Stimulated activated CD4-positive, alpha-beta T cell treated with anti-CD3 and anti-CD28 coated beads, Interleukin-1b, Interleukin-23, amount 100 ng/mL, for 24 hours (primary cell): ENCODE measurements at regions not wholly inside any gene's neighbourhood (a gene's known extent, or its start where the extent isn't known, plus 50 kb on each side); places are given as distances from the start of the nearest gene placed in this dataset.

Experiments
- DNase-seq, 4 experiments: peaks; one replicate each; pipeline ENCODE4 v3.0.0-alpha.2; 2020; ENCODE audit warnings: low read depth in 4 of 4, low spot score in 1 of 4

DNA sequence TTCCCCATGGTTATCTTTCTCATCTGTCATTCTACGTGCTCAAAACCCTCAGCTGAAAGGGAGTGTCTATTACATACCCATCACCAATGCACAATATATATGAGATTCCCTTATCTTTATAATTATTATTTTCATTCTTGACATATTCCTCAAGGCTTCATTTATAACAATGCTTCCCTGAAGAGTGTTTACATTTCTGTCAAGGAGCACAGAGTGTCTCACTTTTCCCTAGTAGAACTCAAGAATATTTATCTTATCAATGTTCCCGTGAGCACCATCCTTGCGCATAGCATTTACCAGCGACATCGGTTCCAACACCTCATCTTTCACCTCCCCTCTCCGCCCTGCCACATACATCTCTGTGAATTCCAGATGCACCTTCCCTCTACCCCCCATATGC, 250.6 kb downstream of the PLA2G4A start:
- no peak for DNase-seq

DNA sequence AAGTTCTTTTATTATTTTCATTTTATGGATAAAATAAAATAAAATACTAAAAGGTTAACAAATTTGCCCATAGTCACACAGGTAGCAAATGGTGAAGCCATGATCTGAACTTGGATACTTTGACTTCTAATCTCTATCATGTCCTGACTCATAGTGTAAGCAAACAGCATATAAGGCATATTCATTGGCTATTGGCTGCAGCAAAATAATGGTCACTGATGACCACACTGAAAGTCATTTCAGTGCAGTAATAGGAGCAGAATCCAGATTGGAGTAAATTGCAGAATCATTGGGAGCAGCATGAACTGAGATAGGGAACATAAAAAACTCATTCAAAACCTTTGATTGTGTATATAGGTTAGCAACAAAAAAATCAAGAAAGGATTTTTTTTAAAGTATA, 262.9 kb downstream of the PLA2G4A start:
- no peak for DNase-seq

DNA sequence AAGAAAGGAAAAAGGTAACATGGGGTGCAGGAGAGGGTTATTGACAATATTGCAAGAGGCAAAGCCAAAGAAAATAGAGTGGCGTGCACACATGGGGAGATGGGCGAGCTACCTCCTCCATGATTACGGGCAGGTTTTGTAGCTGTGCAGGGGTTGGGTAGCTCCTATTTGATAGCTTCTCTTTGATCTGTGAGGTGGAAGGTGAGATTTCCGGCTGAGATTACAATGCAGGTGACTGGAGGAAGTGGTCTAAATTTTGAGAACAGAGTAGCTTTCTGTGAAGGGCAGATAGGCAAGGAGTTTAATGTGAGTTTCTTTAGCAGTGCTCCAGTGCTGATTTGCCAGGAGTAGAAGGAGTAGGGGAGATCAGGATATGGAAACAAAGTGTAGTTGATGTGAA, 263.4 kb downstream of the PLA2G4A start:
- no peak for DNase-seq

DNA sequence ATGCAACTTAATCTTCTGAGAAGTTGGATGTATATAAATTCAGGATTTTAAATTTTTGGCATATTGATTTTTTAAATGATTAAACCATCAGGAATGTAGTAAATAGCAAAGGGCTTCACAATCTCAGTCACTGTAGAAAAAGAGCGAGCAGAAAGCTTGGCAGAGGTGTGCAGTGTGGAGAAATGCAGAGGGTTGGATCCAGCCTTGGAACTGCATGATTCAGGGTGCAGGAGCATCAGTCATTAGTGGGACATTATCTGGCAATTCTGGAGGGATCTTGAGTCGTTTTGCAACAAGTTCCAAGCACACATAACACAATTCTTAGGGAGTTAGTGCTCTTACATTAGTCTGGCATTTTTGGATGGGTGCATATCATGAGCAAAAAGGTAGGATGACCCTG, 267.9 kb downstream of the PLA2G4A start:
- no peak for DNase-seq

DNA sequence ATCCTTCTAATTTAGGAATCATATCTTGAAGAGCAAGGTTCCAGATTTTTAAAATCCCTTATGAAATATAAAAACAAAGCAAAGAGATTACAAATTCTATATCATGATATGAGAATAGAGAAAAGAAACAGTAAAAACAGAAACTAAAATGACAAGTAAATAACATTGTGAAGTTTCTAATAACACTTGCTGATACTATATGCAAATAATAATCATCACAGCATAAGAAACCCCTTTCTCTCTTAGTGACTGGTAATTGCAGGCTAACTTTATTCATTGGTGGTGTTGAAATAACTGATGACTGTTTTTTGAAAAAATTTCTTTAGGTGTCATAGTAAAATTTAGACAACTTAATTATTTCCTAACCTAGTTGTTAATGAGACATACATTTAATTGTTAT, 281.6 kb downstream of the PLA2G4A start:
- DNase-seq = no peak

DNA sequence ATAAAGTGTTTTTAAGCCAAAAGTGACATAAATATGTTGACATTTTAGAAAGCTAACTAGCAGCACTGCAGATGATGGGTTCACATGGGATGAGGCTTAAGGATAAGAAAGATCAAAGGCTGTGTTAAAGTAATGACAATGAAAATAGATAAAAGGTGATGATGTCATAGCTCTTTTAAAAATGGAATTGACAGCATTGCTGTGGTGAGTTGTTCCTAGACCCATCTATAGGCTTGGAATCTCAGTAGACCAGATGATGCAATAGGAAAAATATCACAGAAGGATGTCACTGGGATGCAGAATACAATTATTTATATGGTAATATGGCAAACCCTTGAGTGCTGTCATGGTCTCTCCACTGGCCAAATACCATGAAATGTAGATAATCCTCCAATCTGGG, 286.0 kb downstream of the PLA2G4A start:
- DNase-seq = no peak

DNA sequence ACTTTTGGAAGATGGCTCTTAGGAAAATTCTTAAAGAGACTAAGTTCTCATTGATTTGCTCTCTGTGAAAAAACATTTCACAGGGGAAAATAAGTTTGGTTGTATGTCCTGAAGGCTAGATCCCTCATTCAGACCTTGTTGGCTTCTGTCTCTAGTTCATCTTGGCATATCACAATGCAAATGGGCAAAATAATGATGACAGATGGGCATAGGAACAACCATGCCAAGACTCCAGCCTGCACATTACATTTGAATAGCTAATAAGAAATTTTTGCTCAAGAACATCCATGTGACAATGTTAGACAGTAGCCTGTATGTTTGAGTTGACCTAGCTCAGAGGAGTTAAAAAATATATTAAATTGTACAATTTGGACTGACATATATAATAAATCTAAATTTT, 292.9 kb downstream of the PLA2G4A start:
- no peak for DNase-seq

DNA sequence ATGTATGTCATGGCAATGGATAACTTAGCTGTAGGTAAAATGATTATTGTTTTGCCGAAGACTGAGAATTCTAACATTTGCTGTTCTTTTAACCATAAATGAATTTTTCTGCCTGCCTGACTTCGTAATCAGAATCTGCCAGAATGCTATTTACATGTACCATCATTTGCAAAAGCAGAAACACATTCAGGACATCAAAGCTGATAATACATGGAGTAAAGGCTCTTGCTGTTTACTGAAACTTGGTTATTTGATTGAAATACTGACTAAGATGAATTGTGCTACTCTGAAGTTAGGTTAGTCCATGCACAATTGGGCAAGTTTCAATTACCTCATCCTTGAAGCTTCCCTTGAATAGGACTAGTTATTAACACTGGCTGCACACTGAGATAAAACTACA, 293.8 kb downstream of the PLA2G4A start:
- DNase-seq = no peak

DNA sequence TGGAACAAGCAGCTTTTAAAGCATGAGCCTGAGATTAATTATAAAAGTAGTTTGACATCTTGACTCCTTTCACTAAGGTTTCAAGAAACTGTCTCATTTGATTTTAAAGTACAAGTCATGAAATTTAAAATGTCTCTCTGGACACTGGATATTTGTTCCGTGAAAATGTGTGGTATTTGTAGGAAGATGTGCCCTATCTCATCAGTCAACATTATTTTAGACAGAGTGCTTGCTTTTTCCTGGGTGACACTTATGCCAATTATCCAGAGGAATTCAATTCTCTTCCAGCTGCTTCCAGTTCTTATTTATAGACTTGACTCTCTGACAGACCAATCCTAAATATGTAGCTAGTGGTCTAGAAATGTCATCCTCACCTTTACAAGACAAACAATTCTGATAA, 300.4 kb downstream of the PLA2G4A start:
- DNase-seq = no peak

DNA sequence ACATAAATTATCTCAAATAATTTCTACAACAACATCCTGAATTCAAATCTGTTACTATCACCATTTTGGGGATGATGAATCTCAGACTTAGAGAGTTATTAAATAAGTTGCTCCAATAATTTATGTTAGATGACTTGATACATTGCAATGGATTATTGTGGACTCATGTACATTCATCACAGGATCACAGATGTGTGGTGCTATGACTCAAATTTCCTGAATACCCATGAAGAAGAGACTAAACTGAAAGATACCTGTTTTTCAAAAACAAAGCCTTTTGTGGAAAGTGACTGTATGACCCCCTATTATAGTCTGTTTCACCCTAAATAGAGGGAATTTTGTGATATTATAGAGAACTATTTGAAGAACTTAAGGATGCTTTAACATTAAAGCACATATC, 315.0 kb downstream of the PLA2G4A start:
- no peak for DNase-seq

DNA sequence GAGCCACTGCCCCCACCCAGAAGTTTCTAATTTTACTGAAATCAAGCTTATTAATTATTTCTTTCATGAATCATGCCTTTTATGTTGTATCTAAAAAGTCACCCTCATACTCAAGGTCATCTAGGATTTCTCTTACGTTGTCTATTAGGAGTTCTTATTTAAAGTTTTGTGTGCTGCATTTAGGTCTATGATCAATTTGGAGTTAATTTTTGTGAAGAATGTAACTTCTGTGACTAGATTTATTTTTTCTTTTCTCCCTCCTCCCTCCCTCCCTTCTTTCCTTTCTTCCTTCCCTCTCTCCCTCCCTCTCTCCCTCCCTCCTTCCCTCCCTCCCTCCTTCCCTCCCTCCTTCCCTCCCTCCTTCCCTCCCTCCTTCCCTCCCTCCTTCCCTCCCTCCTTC, 317.6 kb downstream of the PLA2G4A start:
- DNase-seq = no peak

DNA sequence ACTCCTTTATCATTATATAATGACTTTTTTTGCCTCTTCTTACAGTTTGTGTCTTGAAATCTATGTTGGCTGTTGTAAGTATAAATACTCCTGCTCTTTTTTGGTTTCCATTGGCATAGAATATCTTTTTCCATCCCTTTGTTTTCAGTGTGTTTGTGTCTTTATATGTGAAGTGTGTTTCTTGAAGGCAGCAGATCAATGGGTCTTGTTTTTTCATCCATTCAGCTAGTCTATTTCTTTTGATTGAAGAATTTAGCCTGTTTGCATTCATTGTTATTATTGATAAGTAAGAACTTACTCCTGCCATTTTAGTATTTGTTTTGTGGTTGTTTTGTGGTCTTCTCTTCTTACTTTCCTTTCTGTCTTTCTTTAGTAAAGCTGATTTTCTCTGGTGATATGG, 322.8 kb downstream of the PLA2G4A start:
- DNase-seq = no peak

DNA sequence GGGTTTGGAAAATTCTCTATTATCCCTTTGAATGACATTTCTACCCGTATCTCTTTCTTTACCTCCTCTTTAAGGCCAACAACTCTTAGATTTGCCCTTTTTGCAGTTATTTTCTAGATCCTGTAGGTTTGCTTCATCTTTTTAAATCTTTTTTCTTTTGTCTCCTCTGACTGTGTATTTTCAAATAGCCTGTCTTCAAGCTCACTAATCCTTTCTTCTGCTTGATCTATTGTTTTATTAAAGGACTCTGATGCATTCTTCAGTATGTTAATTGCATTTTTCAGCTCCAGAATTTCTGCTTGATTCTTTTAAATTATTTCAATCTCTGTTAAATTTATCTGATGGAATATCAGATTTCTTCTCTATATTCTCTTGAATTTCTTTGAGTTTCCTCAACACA, 324.3 kb downstream of the PLA2G4A start:
- no peak for DNase-seq

DNA sequence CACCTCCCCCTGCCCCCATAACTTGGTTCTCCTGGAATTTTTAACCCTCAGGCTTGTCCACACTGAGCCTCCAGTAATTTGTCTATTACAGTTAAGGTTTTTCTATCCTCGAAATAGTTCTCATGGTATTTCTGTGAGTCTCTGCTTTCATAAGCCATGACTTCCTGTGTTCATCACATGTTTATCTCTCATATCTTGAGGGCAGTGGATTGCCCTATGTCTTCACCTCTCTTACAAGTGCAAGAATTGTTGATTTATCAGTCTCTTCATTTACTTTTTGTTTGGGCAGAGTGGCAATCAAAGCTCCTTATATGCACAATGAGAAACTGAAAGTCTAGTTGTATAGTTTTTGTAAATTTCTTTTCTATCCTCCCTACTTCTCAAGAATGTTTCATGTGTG, 328.4 kb downstream of the PLA2G4A start:
- no peak for DNase-seq

DNA sequence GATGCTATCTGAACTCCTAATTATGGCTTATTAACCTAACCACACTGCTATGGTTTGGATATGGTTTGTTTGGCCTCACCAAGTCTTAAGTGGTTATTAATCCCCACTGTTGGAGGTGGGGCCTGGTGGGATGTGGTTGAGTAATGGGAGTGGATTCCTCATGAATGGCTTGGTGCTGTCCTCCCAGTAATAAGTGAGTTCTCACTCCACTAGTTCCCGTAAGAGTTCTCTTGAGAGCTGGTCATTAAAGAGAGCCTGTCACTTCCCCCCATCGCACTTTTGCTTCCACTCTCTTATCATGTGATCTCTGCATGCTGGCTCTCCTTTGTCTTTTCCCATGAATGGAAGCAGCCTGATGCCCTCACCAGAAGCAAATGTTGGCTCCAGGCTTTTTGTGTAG, 328.8 kb downstream of the PLA2G4A start:
- no peak for DNase-seq

DNA sequence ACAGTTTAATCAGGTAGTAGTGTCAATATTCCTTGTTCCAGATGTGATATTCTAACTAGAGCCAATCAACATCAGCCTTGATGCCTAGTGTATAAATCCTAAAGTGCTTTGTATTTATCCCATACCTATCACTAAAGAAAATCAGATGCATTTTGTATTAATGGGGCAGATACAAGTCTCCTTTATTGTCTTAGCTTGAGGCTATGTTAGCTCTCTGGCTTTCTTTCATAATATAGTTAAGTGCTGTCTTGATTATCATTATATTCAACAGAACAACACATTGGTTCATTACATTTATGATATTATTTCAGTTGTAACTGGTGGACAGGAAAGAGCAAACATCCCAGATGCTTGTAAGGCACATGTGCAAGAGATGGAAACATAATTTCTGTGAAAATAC, 338.8 kb downstream of the PLA2G4A start:
- no peak for DNase-seq

DNA sequence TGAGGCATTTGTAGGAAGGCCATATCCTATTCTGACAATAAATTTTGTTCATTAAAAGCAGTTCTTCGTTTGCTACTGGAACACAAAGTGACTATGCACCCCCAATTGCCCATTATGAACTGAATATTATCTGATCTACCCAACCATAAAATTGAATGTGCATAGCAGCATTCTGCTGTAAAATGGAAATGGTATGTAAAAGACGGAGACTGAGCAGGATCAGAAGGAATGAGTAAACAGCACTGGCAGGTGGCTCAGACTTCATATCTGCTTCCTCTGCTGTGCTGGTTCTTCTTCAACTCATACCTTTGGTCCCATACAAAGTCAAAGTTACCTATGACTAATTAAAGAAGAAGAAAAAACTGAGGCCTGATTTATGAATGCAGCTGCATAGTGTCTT, 339.5 kb downstream of the PLA2G4A start:
- no peak for DNase-seq

DNA sequence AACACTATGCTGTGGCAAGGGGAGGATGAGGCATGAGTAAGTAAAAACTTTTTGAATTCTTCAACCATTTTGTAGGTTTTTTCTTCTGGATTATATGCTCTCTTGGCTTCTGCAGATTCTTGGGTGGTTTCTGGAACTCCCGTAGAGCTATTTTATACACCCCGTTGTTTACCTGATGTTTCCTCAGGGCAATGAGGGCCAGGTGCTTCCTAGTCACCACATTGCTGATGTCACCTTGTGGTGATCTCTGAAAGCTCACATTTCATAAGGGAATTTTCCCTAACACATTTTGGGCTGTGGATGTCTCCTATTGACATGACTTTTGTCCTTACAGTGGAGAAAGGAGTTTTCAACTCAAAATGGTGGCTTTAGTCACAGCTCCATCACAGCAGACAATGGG, 356.6 kb downstream of the PLA2G4A start:
- no peak for DNase-seq

DNA sequence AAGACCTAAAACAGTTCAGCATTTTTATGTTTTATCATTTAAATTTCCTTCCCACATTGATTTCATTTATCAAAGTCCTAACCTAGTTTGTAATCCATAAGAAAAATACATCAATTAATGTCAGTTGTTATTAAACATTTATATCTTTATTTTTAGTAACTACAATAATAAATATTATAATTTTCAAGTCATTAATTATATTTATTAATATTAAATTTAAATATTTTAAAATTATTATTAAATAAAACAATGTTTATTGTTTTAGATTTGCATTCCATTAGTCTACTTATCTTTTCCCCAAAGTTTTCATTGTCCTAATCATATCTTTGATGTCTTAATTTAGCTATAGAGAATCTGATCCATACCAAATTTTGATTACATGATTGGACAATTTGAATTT, 368.9 kb downstream of the PLA2G4A start:
- no peak for DNase-seq

DNA sequence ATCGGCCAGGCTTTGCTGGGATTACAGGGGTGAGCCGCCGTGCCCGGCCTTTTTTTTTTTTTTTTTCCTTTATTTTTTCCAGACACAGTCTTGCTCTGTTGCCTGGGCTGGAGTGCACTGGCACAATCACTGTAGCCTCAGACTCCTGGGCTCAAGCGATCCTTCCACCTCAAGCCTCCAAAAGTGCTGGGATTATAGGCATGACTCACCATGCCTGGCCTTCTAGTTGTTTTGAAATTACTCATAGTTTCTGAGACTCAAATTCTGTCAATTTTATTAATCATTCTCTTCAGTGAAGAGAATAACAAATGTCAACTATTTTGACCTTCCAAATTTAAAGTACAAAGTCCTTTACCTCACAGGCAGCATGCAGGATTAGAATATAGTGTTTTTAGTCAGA, 374.5 kb downstream of the PLA2G4A start:
- DNase-seq = no peak

DNA sequence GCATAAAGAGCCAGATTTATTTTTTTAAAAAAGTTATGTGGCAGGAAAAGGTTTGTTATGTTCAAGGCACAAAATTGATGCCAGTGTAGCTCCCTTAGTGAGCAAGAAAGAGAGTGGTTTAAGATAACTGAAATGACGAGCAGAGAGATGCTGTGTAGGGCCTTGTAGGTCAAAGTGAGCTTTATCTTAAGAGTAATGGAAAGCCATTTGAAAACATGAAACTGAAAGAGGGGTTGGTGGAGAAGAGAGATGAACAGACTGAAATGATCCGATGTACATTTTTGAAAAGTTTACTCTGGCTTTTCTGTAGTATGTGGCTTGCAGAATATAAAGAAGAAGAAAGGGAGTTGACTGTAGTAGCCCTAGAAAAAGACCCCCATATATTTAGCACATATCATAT, 383.6 kb downstream of the PLA2G4A start:
- DNase-seq = no peak

DNA sequence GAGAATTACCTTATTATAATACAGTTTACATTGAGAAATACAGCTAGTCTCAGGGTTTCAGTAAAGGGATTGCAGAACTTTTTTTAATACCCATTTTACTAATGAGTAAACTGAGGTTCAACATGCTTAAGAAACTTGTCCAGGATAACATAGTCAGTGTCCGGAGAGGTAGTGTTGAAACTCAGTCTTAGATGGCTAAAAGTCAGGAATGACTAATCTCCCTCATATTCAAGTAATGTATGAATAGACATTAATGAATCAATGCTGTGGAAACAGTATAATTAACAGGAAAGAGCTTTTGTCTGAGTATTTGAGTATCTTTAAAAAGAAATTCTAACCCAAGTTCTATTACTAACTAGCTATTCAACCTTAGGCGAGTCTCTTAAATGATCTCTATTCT, 397.6 kb downstream of the PLA2G4A start:
- no peak for DNase-seq

DNA sequence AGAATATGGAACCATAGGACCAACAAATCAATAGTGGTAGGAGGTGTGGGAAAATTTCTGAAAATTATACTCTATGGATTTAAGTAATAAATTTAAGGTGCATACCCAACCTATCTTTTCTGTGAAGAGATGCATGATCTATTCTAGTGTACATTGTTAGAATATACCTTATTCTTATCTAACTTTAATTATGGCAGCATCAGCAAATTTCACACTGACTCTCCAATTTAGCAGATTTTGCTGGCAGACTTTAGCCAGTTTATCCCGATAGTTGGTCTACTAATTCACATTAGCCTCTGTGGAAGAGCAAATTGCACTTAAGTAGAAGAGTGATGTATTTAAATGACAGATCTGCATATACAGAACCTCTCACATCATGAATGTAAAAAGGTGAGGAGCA, 400.0 kb downstream of the PLA2G4A start:
- DNase-seq = no peak

DNA sequence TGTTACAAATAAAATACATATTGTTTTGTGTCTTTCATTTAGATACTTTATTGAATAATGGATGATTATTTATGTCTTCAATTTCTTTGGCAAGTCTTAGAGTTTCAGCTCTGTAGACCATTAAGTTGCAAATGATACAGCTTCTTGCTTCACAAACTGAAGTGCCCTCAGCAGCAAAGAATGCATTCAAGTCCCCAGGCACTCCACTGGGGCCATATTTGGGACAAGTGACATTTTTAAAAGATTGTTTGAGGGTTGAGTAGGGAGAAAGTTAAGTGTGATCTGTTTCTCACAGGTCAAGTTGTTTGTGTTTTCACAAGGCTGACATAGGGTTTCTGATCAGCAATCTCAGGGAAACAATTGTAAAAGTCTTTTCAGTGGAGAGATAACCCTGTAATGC, 400.7 kb downstream of the PLA2G4A start:
- no peak for DNase-seq
